ENCODE measurements at regions not wholly inside any gene's neighbourhood (a gene's known extent, or its start where the extent isn't known, plus 50 kb on each side); places are given as distances from the start of the nearest gene placed in this dataset.
"Not testable (repeated sequence)": the region's sequence is repeated elsewhere in the genome, so short reads cannot be mapped to it uniquely, and the experiment has no call there.

DNA sequence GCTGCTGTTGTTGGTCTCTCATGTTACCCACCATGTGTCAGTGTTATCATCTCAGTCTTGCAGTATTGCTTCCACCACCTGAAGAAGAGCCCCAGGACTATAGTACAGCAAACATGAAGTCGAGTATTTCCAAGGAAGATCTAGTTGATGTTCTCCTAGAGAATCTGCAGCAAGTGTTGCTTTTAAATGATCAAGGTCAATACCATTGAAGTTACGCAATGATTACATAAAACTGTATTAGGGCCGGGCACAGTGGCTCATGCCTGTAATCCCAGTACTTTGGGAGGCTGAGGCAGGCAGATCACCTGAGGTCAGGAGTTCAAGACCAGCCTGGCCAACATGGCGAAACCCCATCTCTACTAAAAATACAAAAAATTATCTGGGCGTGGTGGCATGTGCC is 173.9 kb downstream of the TJP1 start:
- not testable (repeated sequence) for DNase-seq

DNA sequence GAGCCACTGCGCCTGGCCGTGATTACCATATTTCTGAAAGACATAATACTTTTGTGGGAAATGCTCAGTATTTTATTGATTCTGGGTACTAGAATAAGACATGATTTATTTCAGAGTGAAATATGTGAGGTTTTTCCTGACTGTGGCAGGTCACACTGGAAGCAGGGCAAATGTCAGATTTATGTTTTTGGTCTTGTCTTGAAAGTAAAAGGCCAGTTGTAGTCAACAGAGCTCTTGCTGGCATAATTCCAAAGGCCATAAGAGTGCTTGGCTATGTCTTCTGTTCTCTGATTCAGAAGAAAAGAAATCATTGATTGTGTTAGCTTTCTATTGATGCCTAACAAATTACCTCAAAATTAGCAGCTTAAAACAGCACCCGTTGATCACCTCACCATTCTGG is 176.4 kb downstream of the TJP1 start:
- no peak for DNase-seq

DNA sequence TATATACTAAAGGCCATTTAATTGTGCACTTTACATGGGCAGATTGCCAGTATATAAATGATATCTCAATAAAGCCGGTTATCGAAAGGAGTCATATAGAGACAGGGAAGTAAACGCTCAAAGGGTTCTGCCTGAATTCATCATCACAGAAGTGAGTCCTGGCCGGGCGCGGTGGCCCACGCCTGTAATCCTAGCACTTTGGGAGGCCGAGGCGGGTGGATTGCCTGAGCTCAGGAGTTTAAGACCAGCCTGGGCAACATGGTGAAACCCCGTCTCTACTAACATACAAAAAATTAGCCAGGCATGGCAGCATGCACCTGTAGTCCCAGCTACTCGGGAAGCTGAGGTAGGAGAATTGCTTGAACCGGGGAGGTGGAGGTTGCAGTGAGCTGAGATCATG is 177.9 kb downstream of the TJP1 start:
- not testable (repeated sequence) for DNase-seq

DNA sequence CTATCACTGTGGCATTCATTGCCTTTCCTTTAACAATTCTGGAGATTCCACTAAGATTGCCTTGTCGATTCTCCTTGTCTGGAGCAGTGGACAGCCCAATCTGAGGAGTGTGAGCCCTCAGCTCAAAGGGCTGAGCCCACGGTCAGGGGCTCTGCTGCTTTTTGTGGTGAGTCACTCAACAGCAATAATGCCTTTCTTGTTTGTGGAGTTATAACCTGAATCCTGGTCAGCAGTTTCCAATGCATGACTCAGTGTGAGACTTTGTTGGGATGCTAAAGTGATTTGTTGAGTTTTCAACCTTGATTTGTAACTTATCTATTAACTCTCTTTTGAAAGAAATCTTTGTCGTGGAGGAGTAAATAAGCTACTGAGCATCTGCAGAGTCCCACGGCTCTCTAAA is 183.5 kb downstream of the TJP1 start:
- no peak for DNase-seq

DNA sequence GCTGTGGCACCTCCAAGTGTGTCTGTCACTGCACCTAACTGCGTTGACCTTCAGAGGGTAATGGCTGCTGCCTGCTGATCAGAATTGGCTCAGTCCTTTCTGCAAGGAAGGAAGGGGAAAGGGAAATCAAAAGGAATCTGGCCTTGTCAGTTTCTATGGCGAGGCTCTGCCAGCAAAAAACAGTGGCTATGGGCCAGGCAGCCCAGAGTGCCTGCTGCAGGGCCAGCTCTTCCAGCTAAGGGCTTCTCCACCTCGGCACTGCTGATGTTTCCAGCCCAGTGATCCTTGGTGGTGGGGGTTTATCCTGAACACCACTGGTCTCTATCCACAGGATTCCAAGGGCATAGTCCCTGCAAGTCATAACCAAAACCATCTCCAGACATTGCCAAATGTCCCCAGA is 184.3 kb downstream of the TJP1 start:
- no peak for DNase-seq

DNA sequence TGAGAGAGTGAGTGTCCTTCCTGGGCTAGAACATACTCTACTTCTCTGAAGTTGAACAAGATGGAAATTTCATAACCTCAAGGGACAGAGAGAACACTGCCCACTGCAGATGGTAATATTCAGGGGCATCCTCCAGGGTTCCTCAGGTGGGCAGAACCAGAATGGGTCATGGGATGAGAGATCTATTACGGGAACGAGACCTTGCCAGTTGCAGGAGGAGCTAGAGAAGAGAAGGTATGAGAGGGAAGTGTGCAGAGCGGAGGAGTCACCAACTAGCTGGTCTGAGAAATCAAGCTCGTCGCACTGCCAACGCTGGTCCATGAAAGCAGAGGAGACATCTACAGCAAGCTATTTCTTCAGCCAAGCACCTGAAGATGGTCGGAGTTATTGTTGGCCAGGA is 184.7 kb downstream of the TJP1 start:
- no peak for DNase-seq

DNA sequence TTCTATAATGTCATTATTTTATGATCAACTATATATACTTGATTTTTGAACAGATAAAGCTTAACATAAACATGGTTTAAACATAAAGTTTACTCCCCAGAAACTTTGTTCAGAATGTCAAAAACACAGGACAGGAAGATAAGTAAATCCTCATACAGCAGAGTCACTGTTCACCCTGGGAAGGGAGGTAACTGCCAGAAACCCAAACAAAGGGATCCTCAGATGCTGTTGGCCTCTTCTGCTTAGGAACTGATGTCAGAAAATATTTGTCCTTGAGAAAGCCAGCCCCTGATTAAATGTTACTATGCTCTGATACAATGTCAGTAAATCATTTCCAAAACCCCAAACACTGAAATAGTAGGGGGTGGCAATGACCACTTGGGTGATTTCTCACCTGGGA is 185.3 kb downstream of the TJP1 start:
- DNase-seq: peak in 1 of 51 donors; percentile 2

DNA sequence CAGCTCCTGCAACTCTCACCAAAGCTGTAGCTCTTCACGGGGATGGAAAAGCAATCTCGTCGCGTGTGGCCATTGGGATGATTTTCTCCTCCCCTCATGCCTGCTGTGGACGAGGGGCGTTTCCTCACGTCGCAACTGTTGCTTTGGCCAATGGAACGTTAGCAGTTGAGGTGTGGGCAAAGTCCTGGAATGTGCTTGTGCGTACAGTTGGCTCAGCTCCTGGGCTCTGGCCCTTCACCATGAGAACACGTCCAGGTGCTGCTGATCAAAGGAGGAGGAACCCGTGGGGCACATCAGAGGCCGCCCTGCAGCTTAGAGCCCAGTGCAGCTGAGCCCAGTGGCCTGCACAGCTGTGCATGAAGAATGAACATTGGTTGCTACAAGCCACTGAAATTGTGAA is 186.1 kb downstream of the TJP1 start:
- no peak for DNase-seq

DNA sequence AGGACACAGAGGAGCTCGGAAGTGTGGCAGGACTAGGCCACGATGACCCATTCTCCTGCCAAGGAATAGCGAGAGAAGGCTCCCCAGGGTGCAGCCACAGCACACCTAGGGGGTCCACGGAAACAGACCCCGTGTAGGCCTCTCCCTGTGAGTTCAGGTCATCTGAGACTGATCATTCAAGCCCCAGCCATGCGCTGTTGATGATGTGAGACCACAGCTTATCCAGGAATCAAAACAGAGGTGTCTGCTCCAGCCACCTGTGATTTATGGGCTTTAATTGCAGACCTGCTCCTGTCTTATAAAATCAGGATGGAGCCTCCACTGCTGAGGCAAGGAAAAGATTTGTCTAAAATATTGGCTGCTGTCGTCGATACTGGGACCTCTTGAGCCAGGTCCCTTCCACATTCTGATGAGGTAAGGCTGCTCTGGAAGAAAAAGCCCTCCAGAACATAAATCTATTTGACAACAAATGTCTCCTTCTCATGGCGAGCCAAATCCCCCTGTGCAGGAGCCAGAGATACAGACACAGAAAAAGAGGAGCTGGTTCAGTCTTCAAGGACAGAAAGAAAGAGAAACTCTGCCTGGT is 186.7 kb downstream of the TJP1 start:
- no peak for DNase-seq

DNA sequence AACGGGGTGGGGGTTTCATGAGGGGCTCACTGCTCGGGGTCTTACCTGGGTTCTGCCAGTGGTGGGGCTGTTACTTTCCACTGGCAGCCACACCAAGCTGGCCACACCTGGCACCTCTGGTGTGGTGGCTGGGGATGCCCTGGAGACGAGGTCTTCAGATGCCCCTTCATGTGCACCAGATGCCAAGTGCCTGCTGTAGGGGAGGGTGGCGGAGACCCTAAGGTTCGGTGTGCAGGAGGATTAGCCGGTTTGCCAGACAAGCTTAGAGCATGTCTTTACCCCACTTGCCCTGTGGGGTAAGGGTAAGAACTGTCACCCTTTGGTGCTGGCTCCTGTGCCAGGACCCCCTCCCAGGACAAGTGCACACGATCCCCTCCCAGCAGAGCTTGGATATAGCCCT is 188.3 kb downstream of the TJP1 start:
- DNase-seq: no peak

DNA sequence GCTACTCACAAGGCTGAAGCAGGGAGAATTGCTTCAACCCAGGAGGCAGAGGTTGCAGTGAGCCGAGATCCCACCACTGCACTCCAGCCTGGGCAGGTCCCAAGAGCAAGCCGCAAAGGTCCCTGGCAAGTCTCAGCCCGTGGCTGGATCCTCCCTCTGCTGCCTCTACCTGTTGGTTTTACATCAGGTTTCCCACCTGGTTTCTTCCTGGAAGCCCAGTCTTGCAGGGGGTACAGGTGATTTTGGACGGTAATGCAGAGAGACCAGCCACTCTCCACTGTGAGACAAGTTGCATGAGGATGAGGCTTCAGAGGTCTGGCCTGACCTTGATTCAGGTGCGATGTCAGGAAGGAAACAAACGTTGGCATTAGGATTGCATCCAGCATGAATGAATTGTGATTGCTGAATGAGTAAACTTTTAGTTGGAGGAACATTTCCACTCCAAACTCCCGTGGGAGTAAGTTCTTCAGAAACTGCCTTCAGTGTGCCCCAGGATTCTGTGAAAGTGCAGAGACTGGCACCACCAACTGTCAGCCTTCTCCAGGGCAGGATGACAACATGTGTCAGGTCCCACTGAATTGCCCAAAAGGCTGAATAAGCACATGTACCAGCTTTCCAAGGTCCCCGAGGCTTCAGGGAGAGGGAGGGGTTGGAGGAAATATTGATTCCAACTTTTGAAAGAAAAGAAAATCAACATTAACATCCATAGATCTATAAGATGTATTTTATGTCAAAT is 189.4 kb downstream of the TJP1 start:
- no peak for DNase-seq

DNA sequence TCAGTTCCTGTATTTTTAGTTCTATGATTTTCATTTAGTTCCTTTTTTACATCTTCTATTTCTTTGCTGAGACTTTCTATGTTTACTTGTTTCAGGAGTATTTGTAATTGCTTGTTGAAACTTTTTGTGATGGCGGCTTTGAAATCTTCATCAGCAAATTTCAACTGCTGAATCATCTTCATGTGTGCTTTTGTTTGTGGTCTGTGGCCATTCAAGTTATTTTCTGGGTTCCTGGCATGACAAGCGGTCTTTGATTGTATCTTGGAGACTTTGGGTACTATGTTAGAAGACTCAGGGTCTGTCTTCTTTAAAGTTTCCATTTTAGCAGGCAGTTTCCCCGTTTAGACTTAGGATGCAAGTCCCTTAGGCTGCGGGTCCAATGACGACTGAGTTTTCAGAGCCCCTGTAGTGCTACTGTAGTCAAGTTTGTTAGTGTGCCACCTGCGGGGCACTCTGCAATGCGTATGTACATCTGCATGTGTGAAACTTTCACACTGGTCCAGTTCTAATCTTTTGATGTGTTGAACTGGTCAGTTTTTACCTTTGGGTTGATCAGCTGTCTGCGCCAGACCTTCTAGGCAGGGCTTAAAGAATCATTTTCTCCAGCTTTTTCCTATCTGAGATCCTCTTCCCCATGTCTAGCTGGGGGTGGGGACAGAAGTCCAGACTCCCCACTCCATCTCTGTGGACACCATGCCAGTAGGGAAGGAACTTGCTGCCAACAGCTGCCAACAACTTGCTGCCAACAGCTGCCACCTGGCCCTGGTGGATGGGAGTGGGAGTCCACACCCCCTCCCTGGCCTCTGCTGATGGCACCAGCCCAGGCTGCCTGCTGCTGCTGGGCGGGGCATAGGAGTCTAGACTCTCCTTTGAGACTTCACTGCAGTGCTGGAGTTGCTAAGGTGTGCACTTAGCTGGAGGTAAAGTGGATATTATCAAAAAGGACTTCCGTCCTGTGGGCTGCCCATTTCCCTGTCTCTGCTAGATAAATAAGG is 190.9 kb downstream of the TJP1 start:
- no peak for DNase-seq

DNA sequence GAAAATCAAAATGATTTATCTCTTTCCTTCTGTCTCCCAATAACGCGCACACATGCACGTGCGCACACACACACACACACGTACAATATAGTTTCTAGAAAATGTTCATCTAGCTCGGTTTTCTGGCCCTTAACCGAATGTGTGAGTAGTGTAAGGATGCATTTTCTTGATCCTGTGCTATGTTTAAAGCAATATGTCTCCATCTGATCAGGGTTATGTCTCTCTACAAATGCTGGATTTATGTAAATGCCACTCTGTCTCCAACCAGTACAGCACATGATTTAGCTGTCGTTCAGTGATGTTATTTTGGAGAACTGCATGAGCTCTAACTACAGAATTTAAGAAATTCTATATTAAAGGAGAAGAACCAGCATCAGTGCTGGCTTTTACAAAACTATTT is 198.0 kb downstream of the TJP1 start:
- DNase-seq: no peak

DNA sequence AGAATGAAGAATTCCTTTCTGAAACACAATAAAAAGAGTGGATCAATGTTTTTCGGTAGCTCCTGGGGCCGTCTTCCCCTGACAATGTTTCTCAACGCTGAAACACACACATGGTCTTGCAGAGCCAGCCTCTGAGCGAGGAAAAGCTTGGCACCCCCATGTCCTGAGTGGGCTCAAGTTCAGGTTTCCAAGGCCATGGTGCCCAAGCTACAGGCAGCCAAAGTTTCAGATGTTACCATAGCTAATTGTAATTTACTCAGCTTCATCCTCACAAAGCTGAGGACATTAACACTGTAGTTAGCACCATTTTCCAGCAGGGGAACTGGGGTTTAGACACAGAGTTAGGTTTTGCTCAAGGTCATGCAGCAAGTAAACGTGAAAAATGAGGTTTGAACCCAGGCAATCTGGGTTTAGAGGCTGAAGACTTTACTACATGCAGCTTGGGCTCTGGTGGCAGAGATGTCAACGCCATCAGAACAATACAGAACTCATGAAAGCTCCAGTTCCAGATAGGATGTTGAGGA is 199.1 kb downstream of the TJP1 start:
- no peak for DNase-seq

DNA sequence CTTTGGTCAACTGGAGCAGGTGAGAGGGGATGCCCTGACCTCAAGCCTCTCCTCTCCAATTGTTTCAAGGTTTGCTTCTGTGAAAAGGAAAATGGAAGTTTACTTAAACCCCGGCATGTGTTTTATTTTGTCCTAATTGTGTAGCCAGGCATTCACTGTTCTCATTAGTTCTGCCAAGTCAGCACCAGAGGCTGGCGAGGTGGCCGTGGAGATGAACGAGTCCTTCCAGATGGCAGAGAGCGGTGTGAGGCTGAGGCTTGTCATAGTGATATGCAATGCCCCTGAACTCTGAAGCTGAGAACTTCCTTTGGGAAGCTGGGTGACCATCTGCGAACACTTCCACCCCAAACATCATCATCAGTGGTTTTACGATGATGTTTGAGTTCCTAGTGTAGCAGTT is 199.6 kb downstream of the TJP1 start:
- no peak for DNase-seq

DNA sequence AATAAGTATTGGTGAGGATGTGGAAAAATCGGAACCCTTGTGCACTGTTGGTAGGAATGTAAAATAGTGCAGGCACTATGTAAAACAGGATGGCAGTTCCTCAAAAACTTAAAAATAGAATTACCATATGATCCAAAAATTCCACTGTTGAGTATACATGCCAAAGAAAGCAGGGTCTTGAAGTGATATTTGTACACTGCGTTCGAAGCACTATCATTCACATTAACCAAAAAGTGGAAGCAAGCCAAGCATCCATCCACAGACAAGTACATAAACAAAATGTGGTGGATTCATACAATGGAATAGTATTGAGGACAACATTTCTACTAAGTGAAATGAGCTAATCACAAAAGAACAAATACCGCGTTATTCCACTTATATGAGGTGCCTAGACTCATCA is 200.7 kb downstream of the TJP1 start:
- no peak for DNase-seq

DNA sequence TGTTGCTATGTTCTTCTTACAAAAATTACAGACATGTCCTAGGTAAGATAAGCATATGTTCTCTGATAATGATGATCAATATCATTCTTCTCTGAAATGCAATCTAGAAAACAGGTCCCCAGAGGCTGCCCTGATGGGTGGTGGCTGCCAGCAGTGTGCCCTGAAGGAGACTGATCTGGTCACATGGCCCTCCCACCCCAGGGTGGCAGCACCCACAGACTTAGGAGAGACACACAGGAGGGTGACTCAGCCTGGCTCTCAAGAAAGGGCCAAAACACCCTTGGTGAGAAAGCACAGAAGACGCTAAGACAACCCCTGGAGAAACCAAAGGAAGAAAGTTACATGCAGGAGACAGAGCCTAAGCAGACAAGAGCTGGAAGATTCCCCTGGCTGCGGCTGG is 203.7 kb downstream of the TJP1 start:
- DNase-seq: no peak

DNA sequence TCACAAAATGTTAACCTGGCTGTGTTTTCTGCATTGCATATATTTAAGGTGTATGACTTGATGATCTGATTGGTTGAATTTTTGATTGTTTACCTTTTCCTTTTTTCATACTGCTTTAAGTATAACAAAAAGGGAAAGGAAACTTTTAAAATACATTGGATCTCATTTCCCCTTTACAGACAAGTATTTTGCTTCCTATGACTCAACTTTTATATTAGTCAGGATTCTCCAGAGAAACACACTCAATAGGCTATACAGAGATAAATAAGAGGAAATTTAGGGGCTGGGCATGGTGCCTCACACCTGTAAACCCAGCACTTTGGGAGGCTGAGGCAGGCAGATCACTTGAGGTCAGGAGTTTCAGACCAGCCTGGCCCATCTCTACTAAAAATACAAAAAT is 205.8 kb downstream of the TJP1 start:
- no peak for DNase-seq

DNA sequence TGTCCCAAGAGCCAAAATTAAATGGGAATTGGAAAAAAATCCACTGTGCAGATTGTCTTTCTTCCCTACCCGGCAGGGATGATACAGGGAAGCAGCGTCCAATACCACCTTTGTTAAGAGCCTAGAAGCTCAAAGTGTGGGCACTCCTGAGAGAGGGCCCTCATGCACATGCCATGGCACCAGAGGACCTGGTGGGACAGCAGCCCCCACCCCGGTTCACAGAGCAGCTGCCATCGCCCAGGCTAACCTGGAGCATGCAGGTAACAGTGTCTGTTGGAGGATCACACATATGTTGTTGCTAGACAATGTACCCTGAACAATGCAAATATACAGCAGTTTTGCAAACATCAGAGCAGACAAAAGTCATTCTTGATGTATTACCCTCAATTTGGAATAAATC is 206.5 kb downstream of the TJP1 start:
- no peak for DNase-seq

DNA sequence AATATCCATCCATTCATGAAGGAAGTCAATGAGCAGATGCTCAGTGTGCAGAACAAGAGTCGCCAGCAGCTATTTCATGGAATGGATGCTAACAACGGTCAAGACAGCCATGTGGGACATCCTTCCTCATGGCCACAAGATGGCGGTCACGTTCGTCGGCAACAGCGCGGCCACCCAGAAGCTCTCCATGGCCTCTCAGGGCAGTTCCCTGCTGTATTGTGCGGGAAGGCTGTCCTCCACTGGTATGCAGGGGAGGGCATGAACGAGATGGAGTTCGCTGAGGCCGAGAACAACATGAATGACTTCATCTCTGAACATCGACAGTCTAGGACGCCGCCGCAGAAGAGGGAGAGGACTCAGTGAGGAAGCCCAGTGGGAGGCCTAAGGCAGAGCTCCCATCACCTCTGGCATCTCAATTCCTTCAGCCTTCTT is 208.3 kb downstream of the TJP1 start:
- DNase-seq: no peak

DNA sequence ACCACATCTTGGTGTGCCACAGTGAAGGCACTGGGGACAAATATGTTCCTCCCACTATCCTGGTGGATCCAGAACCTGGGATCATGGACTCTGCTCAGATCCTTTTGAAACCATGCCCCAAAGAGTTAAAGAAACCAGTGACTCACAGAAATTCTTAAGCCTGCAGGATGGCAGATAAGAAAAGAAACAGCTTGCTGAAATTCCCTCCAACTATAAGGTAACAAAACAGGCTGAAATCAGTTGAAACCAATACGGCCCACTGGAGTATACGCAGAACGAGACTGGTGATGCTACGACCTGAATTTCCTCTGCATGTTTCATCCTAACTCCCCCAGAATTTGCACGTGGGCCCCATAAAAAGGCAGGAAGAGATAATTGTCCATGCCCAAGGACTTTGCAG is 209.6 kb downstream of the TJP1 start:
- no peak for DNase-seq

DNA sequence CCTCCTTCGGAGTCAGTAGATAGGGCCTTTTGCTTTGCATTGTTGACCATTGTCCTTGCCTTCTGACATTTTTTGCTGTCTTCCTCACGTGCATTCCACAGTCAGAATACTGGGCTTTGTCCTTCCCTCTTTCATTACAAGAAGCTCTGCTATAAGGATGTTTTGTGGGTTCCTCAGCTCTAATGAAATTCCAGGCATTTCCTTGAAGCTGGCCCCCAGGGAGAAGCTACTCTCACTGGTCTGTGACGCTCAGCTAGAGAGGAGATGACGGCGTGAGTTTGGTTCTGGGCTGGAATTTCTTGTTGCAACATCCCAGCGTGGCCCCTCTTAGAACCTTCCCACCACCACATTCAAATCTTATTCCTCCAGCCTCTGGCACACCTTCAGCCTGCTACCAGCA is 210.2 kb downstream of the TJP1 start:
- DNase-seq: no peak

All from hypothalamus (tissue), 51 donors.